ENCODE measurements at regions not wholly inside any gene's neighbourhood (a gene's known extent, or its start where the extent isn't known, plus 50 kb on each side); places are given as distances from the start of the nearest gene placed in this dataset.

- TF ChIP-seq, protein P1, sequence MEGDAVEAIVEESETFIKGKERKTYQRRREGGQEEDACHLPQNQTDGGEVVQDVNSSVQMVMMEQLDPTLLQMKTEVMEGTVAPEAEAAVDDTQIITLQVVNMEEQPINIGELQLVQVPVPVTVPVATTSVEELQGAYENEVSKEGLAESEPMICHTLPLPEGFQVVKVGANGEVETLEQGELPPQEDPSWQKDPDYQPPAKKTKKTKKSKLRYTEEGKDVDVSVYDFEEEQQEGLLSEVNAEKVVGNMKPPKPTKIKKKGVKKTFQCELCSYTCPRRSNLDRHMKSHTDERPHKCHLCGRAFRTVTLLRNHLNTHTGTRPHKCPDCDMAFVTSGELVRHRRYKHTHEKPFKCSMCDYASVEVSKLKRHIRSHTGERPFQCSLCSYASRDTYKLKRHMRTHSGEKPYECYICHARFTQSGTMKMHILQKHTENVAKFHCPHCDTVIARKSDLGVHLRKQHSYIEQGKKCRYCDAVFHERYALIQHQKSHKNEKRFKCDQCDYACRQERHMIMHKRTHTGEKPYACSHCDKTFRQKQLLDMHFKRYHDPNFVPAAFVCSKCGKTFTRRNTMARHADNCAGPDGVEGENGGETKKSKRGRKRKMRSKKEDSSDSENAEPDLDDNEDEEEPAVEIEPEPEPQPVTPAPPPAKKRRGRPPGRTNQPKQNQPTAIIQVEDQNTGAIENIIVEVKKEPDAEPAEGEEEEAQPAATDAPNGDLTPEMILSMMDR (IDR thresholded peaks at IDR 0.05; ENCODE audit: low read length): no peak
- TF ChIP-seq EZH2 (IDR thresholded peaks at IDR 0.05; ENCODE audit: borderline replicate concordance, low read length): no peak
Observed at GRCh38 chr6:122075084-122075838, 324.2 kb upstream of the HSF2 start.

Data from OCI-LY1 (cell line).